Osteoblast (primary cell): ENCODE measurements at regions not wholly inside any gene's neighbourhood (a gene's known extent, or its start where the extent isn't known, plus 50 kb on each side); places are given as distances from the start of the nearest gene placed in this dataset.

Source experiments
- DNase-seq: peaks from one replicate; pipeline ENCODE4 v3.0.0; 2011; ENCODE audit warnings: low spot score, mixed read lengths; ENCODE audit not compliant: insufficient read length; ENCODE audit errors: missing footprints
- H2AFZ ChIP-seq: 2 replicates; pipeline ENCODE4 v1.6.0; 2011; ENCODE audit warnings: mild to moderate bottlenecking, low read length
- H3K27ac ChIP-seq: 2 replicates; pipeline ENCODE4 v1.5.1; 2011; ENCODE audit warnings: mild to moderate bottlenecking, low read depth, low read length, moderate library complexity
- H3K27me3 ChIP-seq: 2 replicates; pipeline ENCODE4 v1.6.0; 2012; ENCODE audit warnings: mild to moderate bottlenecking, control low read depth, inconsistent platforms, low read length, moderate library complexity; ENCODE audit not compliant: insufficient read depth
- H3K36me3 ChIP-seq: 2 replicates; pipeline ENCODE4 v1.5.1; 2011; ENCODE audit warnings: mild to moderate bottlenecking, low read length, control low read depth, moderate library complexity; ENCODE audit not compliant: insufficient read depth
- H3K4me1 ChIP-seq: 2 replicates; pipeline ENCODE4 v1.5.1; 2011; ENCODE audit warnings: mild to moderate bottlenecking, low read length, control low read depth, moderate library complexity; ENCODE audit not compliant: insufficient read depth
- H3K4me2 ChIP-seq: 2 replicates; pipeline ENCODE4 v1.6.0; 2011; ENCODE audit warnings: mild to moderate bottlenecking, low read length; ENCODE audit not compliant: insufficient read depth
- H3K4me3 ChIP-seq: fragments of 200-600 bp; sonication (generic); 3 replicates; pipeline ENCODE4 v1.5.1; 2012; ENCODE audit warnings: mild to moderate bottlenecking, low read length, inconsistent platforms; ENCODE audit not compliant: insufficient read depth
- H3K79me2 ChIP-seq: 2 replicates; pipeline ENCODE4 v1.6.0; 2012; ENCODE audit warnings: mild to moderate bottlenecking, low read length, control low read depth, inconsistent platforms; ENCODE audit not compliant: insufficient read depth
- H3K9me3 ChIP-seq: 2 replicates; pipeline ENCODE4 v1.5.1; 2011; ENCODE audit warnings: low read depth, low read length, control low read depth
- H4K20me1 ChIP-seq: 2 replicates; pipeline ENCODE4 v1.6.0; 2012; ENCODE audit warnings: mild to moderate bottlenecking, low read length, control low read depth; ENCODE audit not compliant: insufficient read depth
- TF ChIP-seq, protein P1 (sequence below): IDR thresholded peaks from 2 replicates; pipeline ENCODE4 v1.5.1; 2011; ENCODE audit warnings: mild to moderate bottlenecking, low read depth, low read length, moderate library complexity; ENCODE audit errors: extremely low read depth

DNA sequence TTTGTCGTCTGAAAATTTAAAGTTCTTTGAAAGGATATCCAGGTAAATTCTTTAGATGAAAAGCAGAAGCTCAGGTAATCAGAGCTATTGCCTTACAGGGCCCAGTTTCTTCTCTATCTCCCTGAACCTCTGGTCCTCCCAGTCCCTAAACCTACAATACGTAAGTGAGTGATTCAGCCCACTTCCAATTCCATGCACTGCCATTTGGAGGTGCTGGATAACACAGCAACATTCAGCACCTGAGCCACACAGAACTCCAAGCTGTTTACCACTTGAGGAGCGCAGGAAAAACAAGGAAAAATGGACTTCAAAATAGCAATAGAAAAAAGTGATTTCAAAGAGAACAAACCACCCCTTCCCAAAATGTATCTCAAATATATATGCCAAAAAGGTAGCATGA, 105.0 kb upstream of the DNAJC10 start:
- TF ChIP-seq, protein P1, sequence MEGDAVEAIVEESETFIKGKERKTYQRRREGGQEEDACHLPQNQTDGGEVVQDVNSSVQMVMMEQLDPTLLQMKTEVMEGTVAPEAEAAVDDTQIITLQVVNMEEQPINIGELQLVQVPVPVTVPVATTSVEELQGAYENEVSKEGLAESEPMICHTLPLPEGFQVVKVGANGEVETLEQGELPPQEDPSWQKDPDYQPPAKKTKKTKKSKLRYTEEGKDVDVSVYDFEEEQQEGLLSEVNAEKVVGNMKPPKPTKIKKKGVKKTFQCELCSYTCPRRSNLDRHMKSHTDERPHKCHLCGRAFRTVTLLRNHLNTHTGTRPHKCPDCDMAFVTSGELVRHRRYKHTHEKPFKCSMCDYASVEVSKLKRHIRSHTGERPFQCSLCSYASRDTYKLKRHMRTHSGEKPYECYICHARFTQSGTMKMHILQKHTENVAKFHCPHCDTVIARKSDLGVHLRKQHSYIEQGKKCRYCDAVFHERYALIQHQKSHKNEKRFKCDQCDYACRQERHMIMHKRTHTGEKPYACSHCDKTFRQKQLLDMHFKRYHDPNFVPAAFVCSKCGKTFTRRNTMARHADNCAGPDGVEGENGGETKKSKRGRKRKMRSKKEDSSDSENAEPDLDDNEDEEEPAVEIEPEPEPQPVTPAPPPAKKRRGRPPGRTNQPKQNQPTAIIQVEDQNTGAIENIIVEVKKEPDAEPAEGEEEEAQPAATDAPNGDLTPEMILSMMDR, result no peak
- Histone ChIP-seq H2AFZ (no peak overlapping the region), H3K27me3 (no peaks in the 10 kb centered on the region), H3K36me3 (no peaks in the 10 kb centered on the region), H4K20me1 (no peaks in the 10 kb centered on the region), H3K4me3 (no peak overlapping the region), H3K27ac (no peak overlapping the region), H3K4me1 (peaks cover 12% of the 10 kb centered on the region), H3K79me2 (no peaks in the 10 kb centered on the region), H3K9me3 (no peaks in the 10 kb centered on the region), H3K4me2 (no peak overlapping the region)
- DNase-seq, result no peak

- Histone ChIP-seq H3K27me3 (no peaks in the 10 kb centered on the region), H3K36me3 (no peaks in the 10 kb centered on the region), H3K27ac (no peak overlapping the region), H3K4me1 (peaks cover 30% of the 10 kb centered on the region), H3K9me3 (no peaks in the 10 kb centered on the region), H2AFZ (no peak overlapping the region), H3K4me3 (no peak overlapping the region), H3K4me2 (no peak overlapping the region), H3K79me2 (no peaks in the 10 kb centered on the region), H4K20me1 (no peaks in the 10 kb centered on the region)
- DNase-seq, result peak; percentile 72
- TF ChIP-seq, protein P1, result no peak
These were observed 101.0 kb upstream of the DNAJC10 start for GRCh38 chr2:182615036-182615435.

DNA sequence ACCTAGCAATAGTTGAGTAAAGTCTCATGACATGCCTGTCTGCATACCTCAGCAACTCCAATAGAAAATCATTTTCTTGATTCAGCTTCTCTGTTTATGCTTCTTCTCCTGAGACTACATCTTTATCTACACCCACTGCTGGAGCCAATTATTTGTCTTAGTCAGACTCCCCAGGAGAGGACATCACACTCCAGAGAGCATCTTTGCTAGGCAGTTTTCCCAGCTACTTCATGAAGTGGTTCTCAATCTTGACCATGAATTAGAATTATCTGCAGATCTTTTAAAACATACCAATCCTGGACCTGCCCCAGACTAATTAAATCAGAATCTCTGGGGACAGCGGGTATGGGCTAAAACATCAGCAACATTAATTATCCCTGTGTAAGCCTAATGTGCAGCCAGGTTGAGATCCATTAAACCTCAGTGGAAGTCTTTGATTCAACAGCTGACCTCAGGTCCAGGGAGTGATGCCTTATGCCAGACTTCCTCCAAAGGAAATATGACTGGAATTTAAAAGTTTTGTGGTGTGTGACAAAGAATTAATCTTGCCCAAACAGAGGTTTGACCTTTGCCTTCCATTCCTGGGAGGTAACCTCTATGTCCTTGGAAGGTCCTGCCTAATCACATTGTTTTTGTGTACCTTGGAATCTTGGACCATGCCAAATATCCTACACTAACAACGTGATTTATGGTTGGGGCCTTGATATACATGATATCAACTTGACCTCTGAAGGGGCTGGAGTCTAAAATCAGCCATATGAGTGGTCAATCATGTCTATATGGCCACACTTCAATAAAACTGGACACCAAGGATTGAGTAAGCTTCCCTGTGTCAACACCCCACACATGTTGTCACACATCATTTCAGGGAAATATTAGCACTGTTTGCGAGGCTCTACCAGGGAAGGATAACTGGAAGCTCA, 99.3 kb upstream of the DNAJC10 start:
- Histone ChIP-seq H4K20me1 (no peaks in the 10 kb centered on the region), H3K27ac (peak overlapping the region; percentile 75), H2AFZ (no peak overlapping the region), H3K4me3 (no peak overlapping the region), H3K79me2 (no peaks in the 10 kb centered on the region), H3K36me3 (no peaks in the 10 kb centered on the region), H3K27me3 (no peaks in the 10 kb centered on the region), H3K9me3 (no peaks in the 10 kb centered on the region), H3K4me2 (peak overlapping the region; percentile 8), H3K4me1 (peaks cover 30% of the 10 kb centered on the region)
- DNase-seq, result peak; percentile 67
- TF ChIP-seq, protein P1, result no peak

DNA sequence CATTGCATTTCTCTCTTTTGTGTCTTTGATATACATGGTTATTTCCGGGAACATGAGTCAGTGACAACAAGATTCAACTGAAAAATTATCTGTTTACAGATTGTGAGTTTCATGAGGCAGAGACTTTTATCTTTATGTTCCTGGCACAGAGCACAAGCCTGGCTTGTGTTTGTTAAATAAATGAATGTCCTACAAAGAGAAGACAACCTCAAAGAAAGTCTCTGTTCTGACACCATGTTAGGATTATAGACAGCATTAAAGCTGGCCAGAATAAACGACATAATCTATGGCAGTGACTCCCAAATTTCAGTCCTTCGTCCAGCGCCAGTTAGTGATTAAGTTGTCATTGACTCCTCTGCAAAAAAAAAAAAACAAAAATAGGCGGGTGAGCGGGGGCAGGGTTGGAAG, 97.4 kb upstream of the DNAJC10 start:
- DNase-seq, result no peak
- H3K4me1 ChIP-seq, result peaks cover 30% of the 10 kb centered on the region

More for the DNA sequence above, 97.4 kb upstream of the DNAJC10 start:
- Histone ChIP-seq H3K27ac (no peak overlapping the region), H3K36me3 (no peaks in the 10 kb centered on the region), H4K20me1 (no peaks in the 10 kb centered on the region), H3K27me3 (no peaks in the 10 kb centered on the region), H3K9me3 (no peaks in the 10 kb centered on the region), H3K79me2 (no peaks in the 10 kb centered on the region), H3K4me2 (no peak overlapping the region), H3K4me3 (no peak overlapping the region), H2AFZ (no peak overlapping the region)
- TF ChIP-seq, protein P1, result no peak
